ENCODE measurements at regions not wholly inside any gene's neighbourhood (a gene's known extent, or its start where the extent isn't known, plus 50 kb on each side); places are given as distances from the start of the nearest gene placed in this dataset.

- TF ChIP-seq POLR2A (IDR thresholded peaks at IDR 0.05) = no peak
- peak in 1 of 3 donors; percentile 4 for TF ChIP-seq CTCF (IDR thresholded peaks at IDR 0.05)
- WGBS, 2 donors = 87 to 96% methylated on average over 7 of the region's 7 CpGs
- H3K4me3 ChIP-seq (ENCODE audit: low read depth, poor library complexity, severe bottlenecking) = no peak overlapping the region
- intact Hi-C loops (cut with DNase I; ENCODE audit: low total_unique reads) = no loop called here
- no peak for DNase-seq (ENCODE audit: low spot score in 2 of 2)
These were observed 97.4 kb upstream of the SALL4 start for GRCh38 chr20:51899674-51900073.

DNA sequence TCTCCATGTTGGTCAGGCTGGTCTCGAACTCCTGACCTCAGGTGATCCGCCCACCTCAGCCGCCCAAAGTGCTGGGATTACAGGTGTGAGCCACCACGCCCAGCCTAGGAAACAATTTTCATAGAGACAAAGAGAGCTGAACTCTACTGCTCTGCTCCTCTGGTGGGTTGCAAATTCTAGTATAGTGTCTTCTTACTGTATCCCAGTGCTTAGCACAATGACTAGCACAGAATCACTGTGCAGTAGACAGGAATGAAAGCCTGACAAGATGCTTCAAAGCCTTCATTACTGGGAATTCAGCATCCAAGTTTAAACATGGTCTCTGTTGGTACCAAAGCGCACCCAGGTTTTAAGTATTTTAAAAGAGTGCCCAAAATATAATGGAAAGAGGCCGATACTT, 96.5 kb upstream of the SALL4 start:
- TF ChIP-seq POLR2A (IDR thresholded peaks at IDR 0.05) (no peak), CTCF (IDR thresholded peaks at IDR 0.05) (no peak)
- no peak for DNase-seq (ENCODE audit: low spot score in 2 of 2)
- 97 to 98% methylated on average over 6 of the region's 6 CpGs for WGBS, 2 donors
- intact Hi-C loops (cut with DNase I; ENCODE audit: low total_unique reads) = no loop called here
- no peak overlapping the region for H3K4me3 ChIP-seq (ENCODE audit: low read depth, poor library complexity, severe bottlenecking)

GRCh38 chr20:51894619-51895018, 92.3 kb upstream of the SALL4 start:
- WGBS, 2 donors = 69 to 82% methylated on average over 8 of the region's 8 CpGs
- TF ChIP-seq POLR2A (IDR thresholded peaks at IDR 0.05) (no peak), CTCF (IDR thresholded peaks at IDR 0.05) (no peak)
- no peak overlapping the region for H3K4me3 ChIP-seq (ENCODE audit: low read depth, poor library complexity, severe bottlenecking)
- DNase-seq (ENCODE audit: low spot score in 2 of 2) = no peak
- intact Hi-C loops (cut with DNase I; ENCODE audit: low total_unique reads) = no loop called here

- WGBS, 2 donors = 76 to 78% methylated on average over 6 of the region's 6 CpGs
- intact Hi-C loops (cut with DNase I; ENCODE audit: low total_unique reads) = no loop called here
These were observed 91.9 kb upstream of the SALL4 start for GRCh38 chr20:51894201-51894600.

DNA sequence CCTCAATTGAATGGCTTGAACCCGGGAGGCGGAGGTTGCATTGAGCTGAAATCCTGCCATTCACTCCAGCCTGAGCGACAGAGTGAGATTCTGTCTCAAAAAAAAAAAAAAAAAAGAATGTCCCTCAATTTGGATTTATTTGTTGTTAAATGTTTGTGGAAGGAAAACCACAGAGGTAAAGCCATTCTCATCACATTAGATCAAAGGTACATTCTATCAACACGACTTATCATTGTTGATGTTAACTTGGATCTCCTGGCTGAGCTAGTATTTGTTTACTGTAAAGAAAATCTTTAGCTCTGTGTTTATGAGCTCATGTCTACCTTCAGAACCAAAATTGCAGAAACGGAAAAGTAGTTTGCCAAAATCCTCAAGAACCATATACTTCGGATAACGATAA, 91.4 kb upstream of the SALL4 start:
- 73 to 76% methylated on average over 7 of the region's 7 CpGs for WGBS, 2 donors
- DNase-seq (ENCODE audit: low spot score in 2 of 2) = no peak
- TF ChIP-seq CTCF (IDR thresholded peaks at IDR 0.05) (no peak), POLR2A (IDR thresholded peaks at IDR 0.05) (no peak)
- intact Hi-C loops (cut with DNase I; ENCODE audit: low total_unique reads) = no loop called here
- H3K4me3 ChIP-seq (ENCODE audit: low read depth, poor library complexity, severe bottlenecking) = no peak overlapping the region

More at GRCh38 chr20:51894201-51894600, 91.9 kb upstream of the SALL4 start:
- no peak for DNase-seq (ENCODE audit: low spot score in 2 of 2)
- no peak overlapping the region for H3K4me3 ChIP-seq (ENCODE audit: low read depth, poor library complexity, severe bottlenecking)
- TF ChIP-seq CTCF (IDR thresholded peaks at IDR 0.05) (no peak), POLR2A (IDR thresholded peaks at IDR 0.05) (no peak)

GRCh38 chr20:51890003-51890402, 87.7 kb upstream of the SALL4 start:
- intact Hi-C loops (cut with DNase I; ENCODE audit: low total_unique reads) = no loop called here
- no peak overlapping the region for H3K4me3 ChIP-seq (ENCODE audit: low read depth, poor library complexity, severe bottlenecking)
- WGBS, 2 donors = 81 to 83% methylated on average over 9 of the region's 9 CpGs

More at GRCh38 chr20:51890003-51890402, 87.7 kb upstream of the SALL4 start:
- TF ChIP-seq CTCF (IDR thresholded peaks at IDR 0.05) (no peak), POLR2A (IDR thresholded peaks at IDR 0.05) (no peak)
- no peak for DNase-seq (ENCODE audit: low spot score in 2 of 2)

All from lower leg skin (tissue), 4 donors.